PC-9 (cell line): ENCODE measurements at regions not wholly inside any gene's neighbourhood (a gene's known extent, or its start where the extent isn't known, plus 50 kb on each side); places are given as distances from the start of the nearest gene placed in this dataset.

Experiments used
- EZH2 ChIP-seq: fragments of 200-600 bp; sonication (generic); IDR thresholded peaks from 2 replicates; pipeline ENCODE4 v1.8.0; 2017; ENCODE audit warnings: antibody characterized with exemption, low read depth
- TF ChIP-seq, protein P1 (sequence below): fragments of 200-600 bp; sonication (generic); conservative IDR thresholded peaks from 2 replicates; pipeline ENCODE4 v1.6.1; 2017; ENCODE audit warnings: mixed run types, antibody characterized with exemption, mild to moderate bottlenecking, moderate library complexity

GRCh38 chr11:116687458-116688201 is 85.2 kb downstream of the BUD13 start:
- no peak for TF ChIP-seq EZH2
- TF ChIP-seq, protein P1, sequence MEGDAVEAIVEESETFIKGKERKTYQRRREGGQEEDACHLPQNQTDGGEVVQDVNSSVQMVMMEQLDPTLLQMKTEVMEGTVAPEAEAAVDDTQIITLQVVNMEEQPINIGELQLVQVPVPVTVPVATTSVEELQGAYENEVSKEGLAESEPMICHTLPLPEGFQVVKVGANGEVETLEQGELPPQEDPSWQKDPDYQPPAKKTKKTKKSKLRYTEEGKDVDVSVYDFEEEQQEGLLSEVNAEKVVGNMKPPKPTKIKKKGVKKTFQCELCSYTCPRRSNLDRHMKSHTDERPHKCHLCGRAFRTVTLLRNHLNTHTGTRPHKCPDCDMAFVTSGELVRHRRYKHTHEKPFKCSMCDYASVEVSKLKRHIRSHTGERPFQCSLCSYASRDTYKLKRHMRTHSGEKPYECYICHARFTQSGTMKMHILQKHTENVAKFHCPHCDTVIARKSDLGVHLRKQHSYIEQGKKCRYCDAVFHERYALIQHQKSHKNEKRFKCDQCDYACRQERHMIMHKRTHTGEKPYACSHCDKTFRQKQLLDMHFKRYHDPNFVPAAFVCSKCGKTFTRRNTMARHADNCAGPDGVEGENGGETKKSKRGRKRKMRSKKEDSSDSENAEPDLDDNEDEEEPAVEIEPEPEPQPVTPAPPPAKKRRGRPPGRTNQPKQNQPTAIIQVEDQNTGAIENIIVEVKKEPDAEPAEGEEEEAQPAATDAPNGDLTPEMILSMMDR, result no peak
